IMR-90 (cell line): ENCODE measurements at regions not wholly inside any gene's neighbourhood (a gene's known extent, or its start where the extent isn't known, plus 50 kb on each side); places are given as distances from the start of the nearest gene placed in this dataset.

Source experiments
- ATAC-seq: fragments of 200-7000 bp; cut with Tn5 transposase; 2 replicates; pipeline ENCODE4 v1.9.1; 2020; ENCODE audit warnings: low read depth, mild to moderate bottlenecking, moderate library complexity
- BruUV-seq: library from RNA; stranded (reverse); fragments of 400-500 nt; replicated peaks from 2 replicates; lab custom pipeline; 2021; lab: Mats Ljungman, UMichigan
- CTCF ChIA-PET: fragments of 300-600 bp; formaldehyde crosslinking; extraction: SDS; loops from one replicate; lab custom pipeline; 2021; ENCODE audit warnings: antibody characterized with exemption; lab: Yijun Ruan, JAX
- POLR2A ChIA-PET: fragments of 300-600 bp; sonication (Branson Sonifier 250); formaldehyde crosslinking; loops from one replicate; lab custom pipeline; 2022; ENCODE audit warnings: antibody characterized with exemption; ENCODE audit not compliant: unreplicated experiment; lab: Charles Lee
- DNase-seq: peaks from one replicate; pipeline ENCODE4 v3.0.0; 2013
- H2AFZ ChIP-seq: replicated peaks from 2 replicates; pipeline ENCODE3; 2013; ENCODE audit warnings: low read length, mild to moderate bottlenecking; ENCODE audit not compliant: poor library complexity
- H2AK5ac ChIP-seq: 2 replicates; pipeline ENCODE4 v1.6.1; 2013; ENCODE audit warnings: low read depth, low read length, inconsistent platforms
- H2AK9ac ChIP-seq: replicated peaks from 2 replicates; pipeline ENCODE3; 2013; ENCODE audit warnings: mild to moderate bottlenecking, low read depth, low read length, moderate library complexity; ENCODE audit not compliant: poor library complexity
- H2BK120ac ChIP-seq: 2 replicates; pipeline ENCODE4 v1.6.1; 2013; ENCODE audit warnings: low read depth, low read length, inconsistent platforms
- H2BK15ac ChIP-seq: 3 replicates; pipeline ENCODE4 v1.6.1; 2013; ENCODE audit warnings: low read depth, low read length, inconsistent platforms
- H2BK20ac ChIP-seq: 2 replicates; pipeline ENCODE4 v1.6.1; 2013; ENCODE audit warnings: low read depth, mild to moderate bottlenecking, inconsistent platforms, low read length, moderate library complexity
- H2BK5ac ChIP-seq: 2 replicates; pipeline ENCODE4 v1.6.1; 2013; ENCODE audit warnings: mild to moderate bottlenecking, low read depth, low read length, inconsistent platforms; ENCODE audit not compliant: poor library complexity, severe bottlenecking
- H3K14ac ChIP-seq: replicated peaks from 2 replicates; pipeline ENCODE4 v1.6.1; 2013; ENCODE audit warnings: low read depth, low read length, inconsistent platforms
- H3K18ac ChIP-seq: 2 replicates; pipeline ENCODE4 v1.6.1; 2013; ENCODE audit warnings: low read depth, low read length, control low read depth
- H3K23ac ChIP-seq: 2 replicates; pipeline ENCODE4 v1.6.1; 2013; ENCODE audit warnings: low read depth, low read length, inconsistent platforms
- H3K27ac ChIP-seq: 2 replicates; pipeline ENCODE4 v1.5.1; 2013; ENCODE audit warnings: mild to moderate bottlenecking, control low read depth, low read length; ENCODE audit not compliant: insufficient read depth
- H3K27me3 ChIP-seq: 2 replicates; pipeline ENCODE4 v1.6.1; 2013; ENCODE audit warnings: low read length; ENCODE audit not compliant: control insufficient read depth, insufficient read depth
- H3K36me3 ChIP-seq: 2 replicates; pipeline ENCODE4 v1.6.1; 2013; ENCODE audit warnings: low read length, mixed read lengths; ENCODE audit not compliant: control insufficient read depth, insufficient read depth
- H3K4ac ChIP-seq: 2 replicates; pipeline ENCODE4 v1.6.1; 2013; ENCODE audit warnings: low read depth, low read length, inconsistent platforms
- H3K4me1 ChIP-seq: 2 replicates; pipeline ENCODE4 v1.6.1; 2013; ENCODE audit warnings: low read length, mixed read lengths; ENCODE audit not compliant: control insufficient read depth, insufficient read depth
- H3K4me2 ChIP-seq: 2 replicates; pipeline ENCODE4 v1.6.1; 2013; ENCODE audit warnings: low read depth, mild to moderate bottlenecking, control low read depth, low read length, moderate library complexity
- H3K4me3 ChIP-seq: 2 replicates; pipeline ENCODE4 v1.5.1; 2013; ENCODE audit warnings: low read depth, mild to moderate bottlenecking, control low read depth, low read length, moderate library complexity; ENCODE audit not compliant: insufficient read depth
- H3K56ac ChIP-seq: 2 replicates; pipeline ENCODE4 v1.6.1; 2013; ENCODE audit warnings: low read length, inconsistent platforms; ENCODE audit not compliant: insufficient read depth; ENCODE audit errors: extremely low read depth
- H3K79me1 ChIP-seq, 2 experiments: 2 replicates each; pipeline ENCODE4 v1.6.1; 2013; ENCODE audit warnings: low read length in 2 of 2, inconsistent platforms in 1 of 2, low read depth in 1 of 2
- H3K9ac ChIP-seq: 2 replicates; pipeline ENCODE4 v1.6.1; 2013; ENCODE audit warnings: low read depth, low read length, control low read depth
- H3K9me1 ChIP-seq: 2 replicates; pipeline ENCODE4 v1.6.1; 2013; ENCODE audit warnings: low read length, inconsistent platforms; ENCODE audit not compliant: insufficient read depth
- H3K9me3 ChIP-seq: 2 replicates; pipeline ENCODE4 v1.6.1; 2013; ENCODE audit warnings: low read length; ENCODE audit not compliant: control insufficient read depth, insufficient read depth
- H4K20me1 ChIP-seq: 2 replicates; pipeline ENCODE4 v1.6.1; 2013; ENCODE audit warnings: low read length, inconsistent platforms; ENCODE audit not compliant: insufficient read depth
- H4K5ac ChIP-seq: 2 replicates; pipeline ENCODE4 v1.6.1; 2013; ENCODE audit warnings: mild to moderate bottlenecking, low read depth, low read length, control low read depth
- H4K8ac ChIP-seq, 2 experiments: 2 replicates each; pipeline ENCODE4 v1.6.1; 2013; ENCODE audit warnings: low read depth in 2 of 2, low read length in 2 of 2, control low read depth in 1 of 2, inconsistent platforms in 1 of 2
- H4K91ac ChIP-seq: 2 replicates; pipeline ENCODE4 v1.6.1; 2013; ENCODE audit warnings: low read depth, low read length, inconsistent platforms; ENCODE audit not compliant: insufficient read depth
- CHD1 ChIP-seq: IDR thresholded peaks from 2 replicates; pipeline ENCODE4 v1.6.1; 2012; ENCODE audit warnings: low read depth, low read length, improper control_type of control experiment
- MXI1 ChIP-seq: IDR thresholded peaks from 2 replicates; pipeline ENCODE4 v1.6.1; 2012; ENCODE audit warnings: low read depth, mild to moderate bottlenecking, low read length, moderate library complexity, borderline replicate concordance
- RFX5 ChIP-seq: IDR thresholded peaks from 2 replicates; pipeline ENCODE4 v1.8.0; 2012; ENCODE audit warnings: low read depth, mild to moderate bottlenecking, low read length, moderate library complexity
- SMC3 ChIP-seq: fragments of 150-350 bp; IDR thresholded peaks from 2 replicates; pipeline ENCODE4 v1.6.1; 2016; ENCODE audit warnings: low read depth, mild to moderate bottlenecking, antibody characterized with exemption, low read length, moderate library complexity
- WGBS, 2 experiments: methylation state at CpG; one replicate each; pipeline versions ENCODE4 v1.1.5 to v1.1.7; 2013; ENCODE audit warnings: missing lambda C conversion rate in 2 of 2; ENCODE audit not compliant: insufficient read length in 1 of 2; ENCODE audit errors: extremely low coverage in 2 of 2; 5-methylcytosine and 5-hydroxymethylcytosine counted together
- dilution Hi-C: fragments of 300-500 bp; cut with HindIII; formaldehyde crosslinking; loops from one replicate; pipeline ENCODE4 v1.14.3; 2018; ENCODE audit warnings: low sequenced_read_pairs; ENCODE audit not compliant: unreplicated experiment
- in situ Hi-C: fragments of 300-500 bp; cut with MboI; formaldehyde crosslinking; loops from 3 replicates; pipeline ENCODE4 v1.14.3; 2019; ENCODE audit warnings: low sequenced_read_pairs, inconsistent platforms, mixed read lengths
- intact Hi-C: fragments of 100-400 bp; cut with micrococcal nuclease; formaldehyde crosslinking; loops from 2 replicates; pipeline ENCODE4 v1.10.0; 2022
- TF ChIP-seq, protein P1 (sequence below): conservative IDR thresholded peaks from 2 replicates; pipeline ENCODE4 v1.5.1; 2012; ENCODE audit warnings: mild to moderate bottlenecking, low read depth, low read length, improper control_type of control experiment
- TF ChIP-seq, protein P2 (sequence below): fragments of 150-350 bp; IDR thresholded peaks from 2 replicates; pipeline ENCODE4 v1.6.1; 2017; ENCODE audit warnings: mild to moderate bottlenecking, antibody characterized with exemption, low read length, low read depth

- H3K27ac ChIP-seq, result no peak overlapping the region
- H2AFZ ChIP-seq, result no peak overlapping the region
- in situ Hi-C loops, result no loop called here
- no peak overlapping the region for H3K4me3 ChIP-seq
- H4K8ac ChIP-seq, result no peak overlapping the region
- intact Hi-C loops, result no loop called here
- dilution Hi-C loops, result no loop called here
- no peaks in the 10 kb centered on the region for H4K20me1 ChIP-seq
- no peak overlapping the region for H2BK5ac ChIP-seq
- CTCF ChIA-PET, result interaction anchor here (1.9 kb wide), 1 partner anchor 96 kb away, joined by 4 read pairs; no protein-coding TSS in a partner anchor
- no peak overlapping the region for H3K4me2 ChIP-seq
- H2BK20ac ChIP-seq, result no peak overlapping the region
- no peak overlapping the region for H3K4ac ChIP-seq
- no peak overlapping the region for H2AK5ac ChIP-seq
- H2AK9ac ChIP-seq, result no peak overlapping the region
- H3K9me1 ChIP-seq, result no peaks in the 10 kb centered on the region
- DNase-seq, result no peak
- no CpG with 5 or more reads among the region's 2 CpGs for WGBS, 2 experiments
- H3K9ac ChIP-seq, result no peak overlapping the region
- H3K27me3 ChIP-seq, result no peaks in the 10 kb centered on the region; the same call in 1 of the 2 replicates
- POLR2A ChIA-PET, result no interaction called here
- no peak overlapping the region for H4K5ac ChIP-seq
- no peak overlapping the region for H4K91ac ChIP-seq
- TF ChIP-seq, protein P1, sequence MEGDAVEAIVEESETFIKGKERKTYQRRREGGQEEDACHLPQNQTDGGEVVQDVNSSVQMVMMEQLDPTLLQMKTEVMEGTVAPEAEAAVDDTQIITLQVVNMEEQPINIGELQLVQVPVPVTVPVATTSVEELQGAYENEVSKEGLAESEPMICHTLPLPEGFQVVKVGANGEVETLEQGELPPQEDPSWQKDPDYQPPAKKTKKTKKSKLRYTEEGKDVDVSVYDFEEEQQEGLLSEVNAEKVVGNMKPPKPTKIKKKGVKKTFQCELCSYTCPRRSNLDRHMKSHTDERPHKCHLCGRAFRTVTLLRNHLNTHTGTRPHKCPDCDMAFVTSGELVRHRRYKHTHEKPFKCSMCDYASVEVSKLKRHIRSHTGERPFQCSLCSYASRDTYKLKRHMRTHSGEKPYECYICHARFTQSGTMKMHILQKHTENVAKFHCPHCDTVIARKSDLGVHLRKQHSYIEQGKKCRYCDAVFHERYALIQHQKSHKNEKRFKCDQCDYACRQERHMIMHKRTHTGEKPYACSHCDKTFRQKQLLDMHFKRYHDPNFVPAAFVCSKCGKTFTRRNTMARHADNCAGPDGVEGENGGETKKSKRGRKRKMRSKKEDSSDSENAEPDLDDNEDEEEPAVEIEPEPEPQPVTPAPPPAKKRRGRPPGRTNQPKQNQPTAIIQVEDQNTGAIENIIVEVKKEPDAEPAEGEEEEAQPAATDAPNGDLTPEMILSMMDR, result no peak
- TF ChIP-seq RFX5 (no peak), CHD1 (no peak), SMC3 (no peak), MXI1 (no peak)
- TF ChIP-seq, protein P2, sequence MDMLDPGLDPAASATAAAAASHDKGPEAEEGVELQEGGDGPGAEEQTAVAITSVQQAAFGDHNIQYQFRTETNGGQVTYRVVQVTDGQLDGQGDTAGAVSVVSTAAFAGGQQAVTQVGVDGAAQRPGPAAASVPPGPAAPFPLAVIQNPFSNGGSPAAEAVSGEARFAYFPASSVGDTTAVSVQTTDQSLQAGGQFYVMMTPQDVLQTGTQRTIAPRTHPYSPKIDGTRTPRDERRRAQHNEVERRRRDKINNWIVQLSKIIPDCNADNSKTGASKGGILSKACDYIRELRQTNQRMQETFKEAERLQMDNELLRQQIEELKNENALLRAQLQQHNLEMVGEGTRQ, result no peak
- no peaks in the 10 kb centered on the region for H3K79me1 ChIP-seq
- H2BK15ac ChIP-seq, result no peak overlapping the region
- no peaks in the 10 kb centered on the region for H3K9me3 ChIP-seq
- no peaks in the 10 kb centered on the region for H3K4me1 ChIP-seq
- no peak overlapping the region for H3K18ac ChIP-seq
- ATAC-seq, result no peak
- no peak overlapping the region for H3K23ac ChIP-seq
- H3K36me3 ChIP-seq, result peaks cover 2% of the 10 kb centered on the region; the same call in 1 of the 2 replicates
- no peak overlapping the region for H3K14ac ChIP-seq
- no TSS peak for BruUV-seq
- no peak overlapping the region for H3K56ac ChIP-seq
- H2BK120ac ChIP-seq, result no peak overlapping the region
Observed at GRCh38 chr3:124447845-124448244, 282.4 kb upstream of the UMPS start.
